ENCODE measurements at regions not wholly inside any gene's neighbourhood (a gene's known extent, or its start where the extent isn't known, plus 50 kb on each side); places are given as distances from the start of the nearest gene placed in this dataset.

GRCh38 chr4:73348185-73348584, 55.9 kb upstream of the ALB start (continued):
- TF ChIP-seq SAP30 (IDR thresholded peaks at IDR 0.05; ENCODE audit: insufficient read depth, insufficient replicate concordance, low read length) (no peak), SRF (IDR thresholded peaks at IDR 0.05; ENCODE audit: low read depth, low read length) (no peak), KDM5A (IDR thresholded peaks at IDR 0.05; ENCODE audit: low read length) (no peak)
